GM12801 (cell line): ENCODE measurements at regions not wholly inside any gene's neighbourhood (a gene's known extent, or its start where the extent isn't known, plus 50 kb on each side); places are given as distances from the start of the nearest gene placed in this dataset.

Source experiments
- CTCF ChIP-seq: IDR thresholded peaks from one replicate; pipeline ENCODE4 v1.5.1; 2011; ENCODE audit warnings: control low read depth; ENCODE audit not compliant: insufficient read length; ENCODE audit errors: extremely low read depth

DNA sequence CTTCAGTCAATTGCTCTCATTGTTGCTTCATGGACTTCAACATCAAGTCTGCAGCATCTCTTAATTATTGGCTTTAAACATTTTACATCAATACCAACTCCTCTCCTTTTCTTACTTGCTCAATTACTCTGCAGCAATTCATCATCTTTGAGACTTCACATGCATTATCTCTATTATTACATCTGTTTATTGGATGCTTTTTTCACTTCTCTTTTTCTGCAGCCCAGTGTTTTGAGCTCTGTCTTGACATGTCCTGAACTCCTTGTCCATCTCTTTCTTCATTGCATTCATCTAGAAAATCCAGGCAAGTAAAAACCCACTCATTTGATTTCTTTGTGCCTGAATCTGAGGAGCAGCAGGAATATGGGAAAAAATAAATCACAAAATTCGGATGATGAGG, 647.9 kb downstream of the PLCL1 start:
- TF ChIP-seq CTCF, result no peak

DNA sequence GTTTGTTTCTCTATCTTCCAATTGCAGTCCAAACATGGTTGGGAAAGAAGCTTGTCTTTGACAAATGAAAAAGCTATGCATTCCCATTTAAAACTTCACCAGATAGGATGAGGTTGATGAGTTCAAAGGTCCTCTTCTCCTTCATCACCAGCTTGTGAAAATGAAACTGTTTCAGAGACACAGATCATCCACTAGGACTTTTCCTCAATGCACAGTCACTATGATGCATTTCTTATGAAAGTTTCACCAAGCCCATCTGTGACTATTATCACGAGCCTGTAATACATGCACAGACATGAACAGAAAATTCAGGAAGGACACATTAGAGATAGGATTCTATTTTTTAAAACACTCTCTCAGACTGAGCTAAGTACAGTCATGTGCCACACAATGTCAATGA, 644.4 kb downstream of the PLCL1 start:
- no peak for TF ChIP-seq CTCF

DNA sequence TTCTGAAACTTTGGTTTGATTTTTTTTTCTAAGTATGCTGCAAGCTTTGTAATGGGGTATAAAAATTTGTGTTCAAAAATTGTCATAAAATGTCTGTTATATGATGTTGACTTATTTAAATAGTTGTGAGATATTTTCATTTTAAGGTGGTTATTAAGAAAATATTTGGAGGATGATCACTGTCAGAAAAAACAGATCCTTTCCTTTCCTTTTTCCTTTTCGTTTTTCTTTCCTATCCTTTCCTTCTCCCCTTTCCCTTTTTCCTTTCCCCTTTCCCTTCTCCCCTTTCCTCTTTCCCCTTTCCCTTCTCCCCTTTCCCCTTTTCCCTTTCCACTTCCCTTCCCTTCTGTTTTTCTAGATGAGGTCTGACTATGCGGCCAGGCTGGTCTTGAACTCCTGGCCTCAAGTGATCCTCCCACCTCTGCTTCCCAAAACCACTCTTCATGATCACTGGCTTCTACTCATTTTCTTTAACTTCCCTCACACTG, 640.5 kb downstream of the PLCL1 start:
- TF ChIP-seq CTCF, result no peak

DNA sequence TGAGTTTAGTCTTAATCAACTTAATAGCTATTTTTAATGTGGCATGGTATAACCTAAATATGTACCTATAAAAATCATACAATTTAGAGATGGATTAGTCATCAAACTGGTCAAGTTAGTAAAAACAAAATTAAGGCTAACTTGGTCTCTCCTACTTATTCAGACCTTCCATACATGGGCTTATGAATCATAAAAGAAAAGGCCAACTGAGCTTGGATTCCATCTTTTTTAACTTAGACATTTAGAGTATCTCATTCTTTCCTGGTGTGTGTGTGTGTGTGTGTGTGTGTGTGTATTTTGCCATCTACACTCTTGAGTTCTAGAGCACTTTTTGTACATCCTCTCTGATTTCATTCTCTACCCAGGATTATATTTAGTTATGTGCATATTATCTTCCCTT, 637.5 kb downstream of the PLCL1 start:
- no peak for TF ChIP-seq CTCF

- TF ChIP-seq CTCF, result no peak
Observed at GRCh38 chr2:198441246-198441645, 636.9 kb downstream of the PLCL1 start.

DNA sequence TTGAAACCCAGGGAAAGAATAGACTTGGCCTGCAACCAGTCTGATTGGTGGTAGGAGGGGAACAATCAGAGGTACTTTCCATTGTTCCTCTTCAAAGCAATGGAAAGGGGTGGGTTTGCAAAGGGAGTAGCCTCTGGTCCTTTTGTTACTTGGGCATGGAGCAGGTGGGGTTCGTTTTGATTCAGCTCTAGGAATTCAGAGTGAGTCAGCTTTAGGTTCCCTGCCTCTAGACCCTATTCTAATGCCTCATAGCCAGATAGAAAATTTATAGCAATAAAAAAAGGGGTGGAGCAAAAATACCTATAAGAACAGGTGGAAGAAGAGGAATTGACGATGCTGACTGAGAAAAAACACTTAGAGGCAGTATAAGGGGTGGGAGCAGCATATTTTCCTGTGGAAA, 636.4 kb downstream of the PLCL1 start:
- TF ChIP-seq CTCF, result no peak

DNA sequence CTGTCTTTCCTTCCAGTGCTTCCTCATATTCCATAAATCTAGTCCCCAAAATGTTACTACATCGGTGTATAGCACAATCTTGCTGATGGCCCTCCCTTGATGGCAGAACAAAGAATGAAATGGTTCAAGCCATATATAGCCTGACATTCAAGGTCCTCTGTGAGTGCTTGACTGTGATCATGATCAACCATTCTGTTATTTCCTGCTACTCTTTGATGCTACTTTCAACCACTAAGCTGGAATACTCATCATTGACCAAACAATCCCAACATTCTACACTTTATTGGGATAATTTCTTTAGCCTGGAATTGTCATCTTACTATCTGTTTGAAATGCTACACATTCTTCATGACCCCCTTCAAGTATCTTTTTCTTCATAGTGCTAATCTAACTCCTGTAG, 633.9 kb downstream of the PLCL1 start:
- no peak for TF ChIP-seq CTCF

- TF ChIP-seq CTCF, result no peak
Observed at GRCh38 chr2:198424112-198424511, 619.7 kb downstream of the PLCL1 start.
